Duodenal mucosa (tissue), 2 donors: ENCODE measurements at regions not wholly inside any gene's neighbourhood (a gene's known extent, or its start where the extent isn't known, plus 50 kb on each side); places are given as distances from the start of the nearest gene placed in this dataset.
"Not testable (repeated sequence)": the region's sequence is repeated elsewhere in the genome, so short reads cannot be mapped to it uniquely, and the experiment has no call there.

ENCODE experiments used
- H3K27ac ChIP-seq: one replicate; pipeline ENCODE4 v1.7.0; 2013; ENCODE audit warnings: low read depth, low read length
- H3K27me3 ChIP-seq, 2 donors: one replicate each; pipeline ENCODE4 v1.7.0; 2013; ENCODE audit warnings: low read length in 2 of 2, control low read depth in 1 of 2; ENCODE audit not compliant: insufficient read depth in 2 of 2, control insufficient read depth in 1 of 2
- H3K36me3 ChIP-seq, 2 donors: one replicate each; pipeline ENCODE4 v1.7.0; 2013; ENCODE audit warnings: low read length in 2 of 2, control low read depth in 1 of 2; ENCODE audit not compliant: insufficient read depth in 2 of 2, control insufficient read depth in 1 of 2
- H3K4me1 ChIP-seq, 2 donors: one replicate each; pipeline ENCODE4 v1.7.0; 2013; ENCODE audit warnings: low read length in 2 of 2, control low read depth in 1 of 2; ENCODE audit not compliant: insufficient read depth in 2 of 2, control insufficient read depth in 1 of 2
- H3K4me3 ChIP-seq, 2 donors: one replicate each; pipeline ENCODE4 v1.7.0; 2013; ENCODE audit warnings: low read length in 2 of 2, low read depth in 1 of 2
- H3K9ac ChIP-seq, 2 donors: one replicate each; pipeline ENCODE4 v1.7.0; 2013; ENCODE audit warnings: low read length in 2 of 2, low read depth in 1 of 2
- H3K9me3 ChIP-seq, 2 donors: one replicate each; pipeline ENCODE4 v1.7.0; 2013; ENCODE audit warnings: low read length in 2 of 2, control low read depth in 1 of 2; ENCODE audit not compliant: control insufficient read depth in 1 of 2

DNA sequence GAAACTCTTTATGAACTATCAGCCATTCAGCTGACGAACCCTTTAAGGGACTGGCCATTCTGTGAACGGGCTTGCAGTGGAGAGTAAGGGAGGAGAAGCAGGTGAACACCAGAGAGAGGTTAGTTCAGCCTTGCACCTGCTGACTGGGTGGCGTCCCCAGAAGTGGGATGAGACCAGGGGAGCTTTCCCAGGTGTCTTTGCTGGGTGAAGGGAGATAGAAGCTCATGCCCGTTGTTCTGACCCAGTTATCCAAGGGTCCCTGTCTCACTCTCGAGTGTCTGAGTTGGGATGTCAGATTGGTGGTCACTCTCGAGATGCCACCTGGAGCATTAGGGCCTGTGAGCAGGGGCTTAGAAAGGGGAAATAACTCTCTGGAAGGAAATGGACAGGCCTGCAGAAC, 68.7 kb downstream of the MSX2 start:
- Histone ChIP-seq H3K4me1 (no peaks in the 10 kb centered on the region), H3K27ac (no peak overlapping the region), H3K27me3 (peaks cover 4 to 8% of the 10 kb centered on the region in 2 donors), H3K9ac (no peak overlapping the region), H3K9me3 (no peaks in the 10 kb centered on the region), H3K4me3 (no peak overlapping the region), H3K36me3 (no peaks in the 10 kb centered on the region)

DNA sequence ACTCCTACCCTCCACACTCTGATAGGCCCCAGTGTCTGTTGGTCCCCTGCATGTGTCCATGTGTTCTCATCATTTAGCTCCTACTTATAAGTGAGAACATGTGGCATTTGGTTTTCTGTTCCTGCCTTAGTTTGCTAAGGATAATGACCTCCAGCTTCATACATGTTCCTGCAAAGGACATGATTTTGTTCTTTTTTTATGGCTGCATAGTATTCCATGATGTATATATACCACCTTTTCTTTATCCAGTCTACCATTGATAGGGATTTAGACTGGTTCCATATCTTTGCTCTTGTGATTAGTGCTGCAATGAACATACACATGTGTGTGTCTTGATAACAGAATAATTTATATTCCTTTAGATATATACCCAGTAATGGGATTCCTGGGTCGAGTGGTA, 67.9 kb downstream of the MSX2 start:
- not testable (repeated sequence) for H3K27ac ChIP-seq, H3K9ac ChIP-seq, H3K4me1 ChIP-seq, H3K27me3 ChIP-seq, H3K36me3 ChIP-seq, H3K9me3 ChIP-seq, H3K4me3 ChIP-seq

DNA sequence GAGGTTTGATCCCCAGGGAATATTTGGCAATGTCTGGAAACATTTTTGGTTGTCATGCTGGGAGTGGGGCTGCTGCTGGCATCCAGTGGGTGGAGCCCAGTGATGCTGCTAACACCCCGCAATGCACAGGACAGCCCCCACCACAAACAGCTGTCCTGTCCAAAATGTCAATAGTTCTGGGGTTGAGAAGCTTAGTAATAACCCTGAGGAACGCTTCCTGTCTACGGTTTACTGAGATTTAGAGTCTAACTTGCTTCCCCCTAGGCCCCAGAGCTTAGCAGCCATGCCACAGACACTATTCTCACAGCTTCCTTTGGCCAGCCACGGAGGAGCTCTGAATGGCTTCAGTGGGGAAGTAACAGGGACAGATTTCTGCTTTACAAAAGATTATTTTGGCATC, 66.5 kb downstream of the MSX2 start:
- Histone ChIP-seq H3K4me3 (no peak overlapping the region), H3K27ac (no peak overlapping the region), H3K36me3 (no peaks in the 10 kb centered on the region), H3K27me3 (peaks cover 4 to 8% of the 10 kb centered on the region in 2 donors), H3K9me3 (no peaks in the 10 kb centered on the region), H3K4me1 (no peaks in the 10 kb centered on the region), H3K9ac (no peak overlapping the region)

DNA sequence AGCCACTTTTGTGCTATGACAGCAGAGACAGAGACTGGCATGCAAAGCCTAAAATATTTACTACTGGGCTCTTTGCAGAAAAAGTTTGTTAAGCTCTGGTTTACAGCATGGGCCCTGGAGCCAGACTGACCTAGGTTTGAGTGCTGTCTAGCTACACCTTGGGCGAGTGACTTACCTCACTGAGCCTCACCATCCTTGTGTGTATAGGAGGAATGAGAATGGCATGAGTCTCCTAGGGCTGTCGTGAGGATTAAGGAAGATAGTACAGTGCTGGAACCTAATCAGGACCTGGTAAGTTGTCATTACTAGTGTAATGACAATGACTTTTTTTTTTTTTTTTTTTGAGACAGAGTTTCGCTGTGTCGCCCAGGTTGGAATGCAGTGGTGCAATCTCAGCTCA, 65.2 kb downstream of the MSX2 start:
- Histone ChIP-seq H3K27ac (no peak overlapping the region), H3K4me3 (no peak overlapping the region), H3K27me3 (peaks cover 4% of the 10 kb centered on the region in 2 donors), H3K9ac (no peak overlapping the region), H3K36me3 (no peaks in the 10 kb centered on the region), H3K4me1 (no peaks in the 10 kb centered on the region), H3K9me3 (no peaks in the 10 kb centered on the region)

DNA sequence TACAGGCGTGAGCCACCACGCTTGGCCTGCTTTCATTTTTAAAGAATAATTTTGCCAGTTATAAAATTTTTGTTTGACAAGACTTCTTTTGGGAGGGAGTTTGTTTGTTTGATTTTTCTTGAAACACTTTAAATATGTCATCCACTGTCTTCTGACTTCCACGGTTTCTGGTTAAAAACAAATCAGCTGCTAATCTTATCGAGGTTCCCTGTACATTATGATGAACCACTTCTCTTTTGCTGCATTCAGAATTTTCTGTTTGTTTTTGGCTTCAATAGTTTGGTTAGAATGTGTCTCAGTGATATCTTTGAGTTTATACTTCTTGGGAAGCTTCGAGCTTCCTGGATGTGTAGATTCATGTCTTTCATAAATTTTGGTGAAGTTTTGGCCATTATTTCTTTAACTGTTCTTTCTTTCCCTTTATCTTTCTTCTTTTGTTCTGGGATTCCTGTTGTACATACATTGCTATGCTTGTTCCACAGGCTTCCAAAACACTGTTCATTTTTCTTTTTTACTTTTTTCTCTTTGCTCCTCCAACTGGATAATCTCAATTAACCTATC, 60.8 kb downstream of the MSX2 start:
- H3K36me3 ChIP-seq: no peaks in the 10 kb centered on the region
- H3K4me1 ChIP-seq: no peaks in the 10 kb centered on the region
- no peak overlapping the region for H3K4me3 ChIP-seq
- H3K9me3 ChIP-seq: no peaks in the 10 kb centered on the region
- H3K27me3 ChIP-seq: no peaks in the 10 kb centered on the region
- H3K27ac ChIP-seq: no peak overlapping the region
- no peak overlapping the region for H3K9ac ChIP-seq
